GM10266 (cell line): ENCODE measurements at regions not wholly inside any gene's neighbourhood (a gene's known extent, or its start where the extent isn't known, plus 50 kb on each side); places are given as distances from the start of the nearest gene placed in this dataset.
"Not testable (repeated sequence)": the region's sequence is repeated elsewhere in the genome, so short reads cannot be mapped to it uniquely, and the experiment has no call there.

Experiments used
- DNase-seq: peaks from one replicate; pipeline ENCODE4 v3.0.0; 2012; ENCODE audit errors: extremely low spot score
- CTCF ChIP-seq: IDR thresholded peaks from 2 replicates; pipeline ENCODE4 v1.5.1; 2012; ENCODE audit warnings: mild to moderate bottlenecking, low read depth; ENCODE audit not compliant: control insufficient read depth, insufficient read depth; ENCODE audit errors: missing control alignments

DNA sequence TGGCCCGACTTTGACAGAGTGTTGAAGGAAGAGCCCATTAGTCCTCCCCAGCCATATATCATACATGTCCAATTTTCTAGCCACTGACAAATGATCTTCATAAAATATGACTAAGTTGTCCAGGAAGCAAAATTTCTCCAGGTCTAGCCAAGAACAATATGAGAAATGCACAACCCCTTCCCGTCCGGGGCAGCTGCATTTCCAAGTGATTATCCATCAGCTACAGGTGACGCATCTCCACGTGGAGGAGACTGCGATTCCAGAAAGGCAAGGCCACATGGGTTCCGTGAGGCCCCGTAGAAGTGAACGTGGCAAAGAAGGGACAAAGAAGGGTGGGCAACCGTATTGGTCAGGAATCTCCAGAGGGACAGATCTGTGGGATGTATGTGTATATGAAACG, 118.6 kb downstream of the ATP6V0E2 start:
- DNase-seq: not testable (repeated sequence)

DNA sequence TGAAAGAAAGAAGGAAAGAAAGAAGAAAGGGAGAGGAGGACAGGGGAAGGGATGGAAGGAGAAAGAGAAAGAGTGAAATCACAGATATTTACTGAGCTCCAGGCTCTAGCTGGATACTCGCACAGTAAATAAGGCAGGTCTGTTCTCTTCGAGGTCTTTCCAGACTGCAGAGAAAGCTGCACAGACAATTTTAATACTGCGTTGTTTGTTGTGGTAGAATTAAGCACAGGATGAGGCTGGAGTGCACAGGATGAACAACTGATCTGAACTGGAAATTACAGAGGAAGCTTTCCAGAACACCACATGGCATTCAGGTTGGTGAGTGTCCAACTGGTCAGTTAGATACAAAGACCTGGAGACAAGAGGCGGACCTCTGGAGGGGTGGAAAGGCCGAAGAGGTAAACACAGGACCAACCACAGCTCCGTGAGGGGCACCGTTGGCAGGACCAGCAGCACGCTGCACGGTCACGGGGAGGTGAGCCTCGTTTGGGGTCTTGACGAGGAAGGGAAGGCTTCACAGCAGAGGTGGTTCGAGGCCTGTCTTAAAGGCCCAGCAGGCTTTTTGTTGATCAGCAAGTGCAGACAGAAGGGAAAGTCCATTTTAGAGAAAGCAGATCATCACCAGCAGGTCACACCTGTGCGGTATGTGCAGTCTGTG, 121.7 kb downstream of the ATP6V0E2 start:
- not testable (repeated sequence) for DNase-seq

DNA sequence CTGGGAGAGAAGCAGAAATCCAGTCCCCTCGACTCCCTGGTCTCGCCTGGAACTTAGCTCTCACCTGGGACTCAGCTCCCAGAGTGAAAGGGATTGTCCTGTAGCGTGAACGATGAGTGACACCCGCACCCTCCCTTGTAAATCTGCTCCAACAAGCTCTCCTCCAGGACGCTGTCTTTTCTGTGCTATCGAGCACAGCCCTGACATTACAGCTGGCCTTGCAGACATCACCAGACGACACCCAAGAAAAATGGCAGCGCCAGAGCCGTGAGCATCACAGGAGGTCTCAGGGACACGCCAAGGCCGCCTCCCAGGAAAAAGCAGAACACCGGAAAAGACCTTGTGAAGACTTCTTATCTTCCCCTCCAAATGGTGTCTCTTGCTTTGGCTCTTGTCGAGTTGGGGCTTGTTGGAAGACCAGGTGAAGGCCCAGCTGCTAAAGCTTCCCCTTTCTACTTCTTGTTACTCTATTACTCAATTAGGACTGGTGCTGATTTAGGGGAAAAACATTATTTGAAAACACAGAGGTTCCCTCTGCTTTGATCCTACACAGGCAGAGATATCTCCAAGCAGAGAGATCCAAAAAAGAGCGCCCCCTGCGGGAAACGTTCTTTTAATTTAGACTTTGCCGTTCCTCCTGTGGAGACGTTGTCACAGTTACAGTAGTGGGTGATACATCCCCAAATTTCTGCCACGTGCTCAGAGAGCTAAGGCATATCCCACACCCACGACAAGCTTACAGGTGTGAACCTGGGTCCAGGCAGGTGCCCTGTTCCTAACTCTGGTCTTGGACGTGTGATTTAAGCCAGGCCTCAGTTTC, 127.2 kb downstream of the ATP6V0E2 start:
- not testable (repeated sequence) for DNase-seq

- no peak for DNase-seq
- no peak for TF ChIP-seq CTCF
These were observed 129.6 kb downstream of the ATP6V0E2 start for GRCh38 chr7:150003304-150003810.

DNA sequence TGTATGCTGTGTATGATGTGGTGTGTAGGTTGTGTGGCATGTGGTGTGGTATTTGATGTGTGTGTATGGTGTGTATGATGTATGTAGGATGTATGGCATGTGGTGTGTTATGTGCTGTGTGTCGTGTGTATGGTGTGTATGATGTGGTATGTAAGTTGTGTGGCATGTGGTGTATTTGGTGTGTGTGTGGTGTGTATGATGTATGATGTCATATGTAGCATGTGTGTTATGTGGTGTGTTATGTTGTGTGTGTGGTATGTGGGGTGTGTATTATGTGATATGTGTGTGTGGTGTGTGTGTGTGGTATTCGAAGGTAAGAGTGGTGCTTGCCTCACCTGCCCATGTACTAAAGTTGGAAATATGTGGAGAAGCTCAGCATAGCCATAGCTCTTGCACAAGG, 130.2 kb downstream of the ATP6V0E2 start:
- not testable (repeated sequence) for DNase-seq

GRCh38 chr7:150004843-150005242, 131.1 kb downstream of the ATP6V0E2 start:
- DNase-seq: not testable (repeated sequence)

GRCh38 chr7:150009620-150010303, 136.0 kb downstream of the ATP6V0E2 start:
- not testable (repeated sequence) for DNase-seq

GRCh38 chr7:150016651-150017189, 143.0 kb downstream of the ATP6V0E2 start:
- DNase-seq: not testable (repeated sequence)

GRCh38 chr7:150020210-150020609, 146.4 kb downstream of the ATP6V0E2 start:
- not testable (repeated sequence) for DNase-seq

- not testable (repeated sequence) for DNase-seq
These were observed 151.1 kb downstream of the ATP6V0E2 start for GRCh38 chr7:150024550-150025490.

- not testable (repeated sequence) for DNase-seq
These were observed 152.0 kb downstream of the ATP6V0E2 start for GRCh38 chr7:150025802-150026201.

GRCh38 chr7:150028344-150029012, 154.7 kb downstream of the ATP6V0E2 start:
- not testable (repeated sequence) for DNase-seq

GRCh38 chr7:150029013-150029389, 155.2 kb downstream of the ATP6V0E2 start:
- not testable (repeated sequence) for DNase-seq

GRCh38 chr7:150031733-150032132, 158.0 kb downstream of the ATP6V0E2 start:
- DNase-seq: not testable (repeated sequence)

DNA sequence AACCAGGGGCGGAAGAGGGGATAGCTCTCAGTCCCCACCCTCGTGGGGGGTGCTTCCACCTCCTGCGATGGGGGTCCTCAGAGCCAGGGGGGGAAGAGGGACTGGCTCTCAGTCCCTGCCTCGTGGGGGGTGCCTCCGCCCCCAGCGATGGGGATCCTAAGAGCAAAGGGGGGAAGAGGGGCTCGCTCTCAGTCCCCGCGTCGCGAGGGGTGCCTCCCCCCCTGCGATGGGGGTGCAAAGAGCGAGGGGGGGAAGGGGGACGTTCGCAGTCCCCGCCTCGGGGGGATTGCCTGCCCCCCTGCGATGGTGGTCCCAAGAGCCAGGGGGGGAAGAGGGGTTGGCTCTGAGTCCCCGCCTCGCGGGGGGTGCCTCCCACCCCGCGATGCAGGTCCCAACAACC, 159.9 kb downstream of the ATP6V0E2 start:
- DNase-seq: not testable (repeated sequence)

GRCh38 chr7:150035769-150036168, 162.0 kb downstream of the ATP6V0E2 start:
- DNase-seq: not testable (repeated sequence)

GRCh38 chr7:150039061-150039460, 165.3 kb downstream of the ATP6V0E2 start:
- not testable (repeated sequence) for DNase-seq

GRCh38 chr7:150042281-150042680, 168.5 kb downstream of the ATP6V0E2 start:
- DNase-seq: not testable (repeated sequence)
